Activated T-helper 9 cell treated with anti-CD3 and anti-CD28 coated beads, Interleukin-2, amount 50 U/mL, for 16 hours (primary cell): ENCODE measurements at regions not wholly inside any gene's neighbourhood (a gene's known extent, or its start where the extent isn't known, plus 50 kb on each side); places are given as distances from the start of the nearest gene placed in this dataset.
"Not testable (repeated sequence)": the region's sequence is repeated elsewhere in the genome, so short reads cannot be mapped to it uniquely, and the experiment has no call there.

Experiments used
- DNase-seq: peaks from one replicate; pipeline ENCODE4 v3.0.0-alpha.2; 2020; ENCODE audit warnings: low read depth

- not testable (repeated sequence) for DNase-seq
These were observed 221.6 kb downstream of the FOXD4L6 start for GRCh38 chr9:40906879-40907278.

DNA sequence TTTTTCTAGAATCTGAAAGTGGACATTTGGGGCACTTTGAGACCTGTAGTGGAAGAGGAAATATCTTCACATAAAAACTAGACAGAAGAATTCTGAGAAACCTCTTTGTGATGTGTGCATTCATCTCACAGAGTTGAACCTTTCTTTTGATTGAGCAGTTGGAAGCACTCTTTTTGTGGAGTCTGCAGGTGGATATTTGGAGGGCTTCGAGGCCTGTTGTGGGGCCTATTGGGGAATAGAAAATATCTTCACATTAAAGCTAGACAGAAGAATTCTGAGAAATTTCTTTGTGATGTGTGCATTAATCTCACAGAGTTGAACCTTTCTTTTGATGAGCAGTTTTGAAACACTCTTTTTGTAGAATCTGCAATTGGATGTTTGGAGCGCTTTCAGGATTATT, 236.2 kb downstream of the FOXD4L6 start:
- DNase-seq = not testable (repeated sequence)

GRCh38 chr9:40885858-40886257, 242.6 kb downstream of the FOXD4L6 start:
- DNase-seq = not testable (repeated sequence)

DNA sequence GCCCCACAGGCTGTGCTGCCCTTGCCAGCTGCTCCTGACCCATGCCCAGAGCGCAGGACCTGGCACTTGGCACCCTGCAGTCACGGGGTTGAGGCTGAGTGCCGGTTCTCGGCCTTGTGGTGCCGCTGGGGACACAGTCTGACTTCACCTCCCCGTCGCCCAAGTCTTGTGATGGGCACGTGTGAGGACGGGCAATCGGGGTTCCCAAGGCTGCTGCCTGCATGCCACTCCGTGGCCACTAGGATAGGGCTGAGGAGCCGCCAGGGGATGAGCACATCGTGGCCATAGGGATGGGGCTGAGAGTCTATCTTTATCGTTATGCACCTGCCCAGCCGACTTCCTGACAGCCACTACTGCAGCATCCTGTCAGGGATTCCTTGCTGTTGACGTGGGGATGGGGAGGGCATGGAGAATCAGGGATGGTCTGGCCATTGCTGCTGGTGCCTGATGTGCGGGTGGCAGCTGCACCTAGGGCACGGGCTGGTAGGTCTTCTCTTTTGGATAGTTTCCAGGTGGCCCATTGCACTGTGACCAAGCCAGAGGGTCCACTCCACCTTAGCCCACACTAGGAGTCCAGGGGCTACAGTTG, 243.5 kb downstream of the FOXD4L6 start:
- DNase-seq = not testable (repeated sequence)

- no peak for DNase-seq
These were observed 244.2 kb downstream of the FOXD4L6 start for GRCh38 chr9:40884072-40884901.

GRCh38 chr9:40883423-40884071, 244.9 kb downstream of the FOXD4L6 start:
- DNase-seq = not testable (repeated sequence)

GRCh38 chr9:40873753-40874295, 254.7 kb downstream of the FOXD4L6 start:
- not testable (repeated sequence) for DNase-seq

GRCh38 chr9:40868437-40868836, 260.0 kb downstream of the FOXD4L6 start:
- DNase-seq = not testable (repeated sequence)
